Fibroblast of lung (primary cell): ENCODE measurements at regions not wholly inside any gene's neighbourhood (a gene's known extent, or its start where the extent isn't known, plus 50 kb on each side); places are given as distances from the start of the nearest gene placed in this dataset.

Experiments used
- EZH2 ChIP-seq: IDR thresholded peaks from 2 replicates; pipeline ENCODE4 v1.5.1; 2012; ENCODE audit warnings: low read length, control low read depth, mild to moderate bottlenecking; ENCODE audit errors: missing control alignments
- TF ChIP-seq, protein P1 (sequence below), 2 donors: IDR thresholded peaks in 1 of 2; conservative IDR thresholded peaks in 1 of 2; 1 replicate in 1 of 2; 2 replicates in 1 of 2; pipeline ENCODE4 v1.5.1; 2011 to 2012; ENCODE audit warnings: low read length in 2 of 2, control low read depth in 1 of 2, inconsistent platforms in 1 of 2, low read depth in 1 of 2, mild to moderate bottlenecking in 1 of 2

DNA sequence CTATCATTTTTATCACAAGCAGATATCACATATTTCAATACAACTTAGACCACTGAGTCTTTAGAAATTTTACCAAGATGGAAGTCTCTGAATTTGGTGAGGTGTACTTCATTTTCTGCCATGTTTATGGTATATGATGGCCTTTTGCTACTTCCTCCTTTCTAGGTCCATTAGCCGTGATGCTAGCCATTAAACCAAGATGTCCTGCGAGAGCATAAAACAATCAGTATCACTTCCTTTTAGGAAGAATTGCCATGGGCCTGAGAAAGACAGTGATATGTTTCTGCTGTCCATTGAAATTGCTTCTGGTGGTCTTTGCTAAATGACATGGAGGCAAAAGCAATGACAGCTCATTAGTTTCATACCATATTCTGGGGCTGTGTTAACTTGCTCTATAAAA lies 1851.7 kb upstream of the IGFBP7 start:
- TF ChIP-seq, protein P1, sequence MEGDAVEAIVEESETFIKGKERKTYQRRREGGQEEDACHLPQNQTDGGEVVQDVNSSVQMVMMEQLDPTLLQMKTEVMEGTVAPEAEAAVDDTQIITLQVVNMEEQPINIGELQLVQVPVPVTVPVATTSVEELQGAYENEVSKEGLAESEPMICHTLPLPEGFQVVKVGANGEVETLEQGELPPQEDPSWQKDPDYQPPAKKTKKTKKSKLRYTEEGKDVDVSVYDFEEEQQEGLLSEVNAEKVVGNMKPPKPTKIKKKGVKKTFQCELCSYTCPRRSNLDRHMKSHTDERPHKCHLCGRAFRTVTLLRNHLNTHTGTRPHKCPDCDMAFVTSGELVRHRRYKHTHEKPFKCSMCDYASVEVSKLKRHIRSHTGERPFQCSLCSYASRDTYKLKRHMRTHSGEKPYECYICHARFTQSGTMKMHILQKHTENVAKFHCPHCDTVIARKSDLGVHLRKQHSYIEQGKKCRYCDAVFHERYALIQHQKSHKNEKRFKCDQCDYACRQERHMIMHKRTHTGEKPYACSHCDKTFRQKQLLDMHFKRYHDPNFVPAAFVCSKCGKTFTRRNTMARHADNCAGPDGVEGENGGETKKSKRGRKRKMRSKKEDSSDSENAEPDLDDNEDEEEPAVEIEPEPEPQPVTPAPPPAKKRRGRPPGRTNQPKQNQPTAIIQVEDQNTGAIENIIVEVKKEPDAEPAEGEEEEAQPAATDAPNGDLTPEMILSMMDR (conservative IDR thresholded peaks at IDR 0.05 in 1 of 2, IDR thresholded peaks at IDR 0.05 in 1 of 2; ENCODE audit: low read depth in 1 of 2, low read length in 2 of 2): no peak
- no peak for TF ChIP-seq EZH2
